DND-41 (cell line): ENCODE measurements at regions not wholly inside any gene's neighbourhood (a gene's known extent, or its start where the extent isn't known, plus 50 kb on each side); places are given as distances from the start of the nearest gene placed in this dataset.

ENCODE experiments used
- ATAC-seq: fragments of 200-7000 bp; cut with Tn5 transposase; 3 replicates; pipeline ENCODE4 v1.9.1; 2021; ENCODE audit warnings: low read depth; ENCODE audit not compliant: insufficient read depth
- DNase-seq: peaks from one replicate; pipeline ENCODE4 v3.0.0-alpha.2; 2020
- H2AFZ ChIP-seq: 2 replicates; pipeline ENCODE4 v1.6.0; 2012; ENCODE audit warnings: low read depth, low read length
- H3K27ac ChIP-seq: 2 replicates; pipeline ENCODE4 v1.5.1; 2012; ENCODE audit warnings: low read length, inconsistent platforms
- H3K27me3 ChIP-seq: fragments of 200-600 bp; sonication (generic); 2 replicates; pipeline ENCODE4 v1.6.0; 2012; ENCODE audit warnings: low read length, mild to moderate bottlenecking, inconsistent platforms; ENCODE audit not compliant: insufficient read depth, poor library complexity
- H3K36me3 ChIP-seq: 2 replicates; pipeline ENCODE4 v1.5.1; 2012; ENCODE audit warnings: low read length, inconsistent platforms; ENCODE audit not compliant: insufficient read depth
- H3K4me1 ChIP-seq: 2 replicates; pipeline ENCODE4 v1.5.1; 2012; ENCODE audit warnings: mild to moderate bottlenecking, low read length; ENCODE audit not compliant: insufficient read depth
- H3K4me2 ChIP-seq: 2 replicates; pipeline ENCODE4 v1.6.0; 2012; ENCODE audit warnings: mild to moderate bottlenecking, moderate library complexity, low read length, inconsistent platforms; ENCODE audit not compliant: insufficient read depth
- H3K4me3 ChIP-seq, 2 experiments: fragments of 200-600 bp in 1 of 2; shearing (Covaris generic) in 1 of 2; 2 replicates each; pipeline ENCODE4 v1.5.1; 2012 to 2016; ENCODE audit warnings: inconsistent platforms in 2 of 2, low read length in 2 of 2, mild to moderate bottlenecking in 2 of 2, low read depth in 1 of 2, moderate library complexity in 1 of 2
- H3K79me2 ChIP-seq: 2 replicates; pipeline ENCODE4 v1.6.0; 2012; ENCODE audit warnings: low read length, inconsistent platforms; ENCODE audit not compliant: insufficient read depth
- H3K9ac ChIP-seq: 2 replicates; pipeline ENCODE4 v1.6.0; 2012; ENCODE audit warnings: low read depth, mild to moderate bottlenecking, inconsistent platforms, low read length, moderate library complexity
- H3K9me3 ChIP-seq: 2 replicates; pipeline ENCODE4 v1.5.1; 2012; ENCODE audit warnings: low read length, moderate library complexity, mild to moderate bottlenecking, inconsistent platforms; ENCODE audit not compliant: insufficient read depth, severe bottlenecking
- H4K20me1 ChIP-seq: 2 replicates; pipeline ENCODE4 v1.6.0; 2012; ENCODE audit warnings: low read length; ENCODE audit not compliant: insufficient read depth
- CTCF ChIP-seq: IDR thresholded peaks from 2 replicates; pipeline ENCODE4 v1.5.1; 2012; ENCODE audit warnings: borderline replicate concordance, low read length, moderate library complexity, mild to moderate bottlenecking; ENCODE audit not compliant: poor library complexity, severe bottlenecking; ENCODE audit errors: extremely low read depth
- EZH2 ChIP-seq: IDR thresholded peaks from 3 replicates; pipeline ENCODE4 v1.6.1; 2012; ENCODE audit warnings: borderline replicate concordance, low read depth, mild to moderate bottlenecking, moderate library complexity, low read length, inconsistent platforms; ENCODE audit not compliant: severe bottlenecking

GRCh38 chr2:34724107-34724506, 1125.0 kb upstream of the FAM98A start:
- Histone ChIP-seq H3K36me3 (no peaks in the 10 kb centered on the region), H3K9me3 (no peaks in the 10 kb centered on the region), H3K9ac (no peak overlapping the region), H3K27ac (no peak overlapping the region), H2AFZ (no peak overlapping the region), H4K20me1 (no peaks in the 10 kb centered on the region), H3K4me3 (no peak overlapping the region), H3K27me3 (no peaks in the 10 kb centered on the region), H3K4me1 (no peaks in the 10 kb centered on the region), H3K79me2 (no peaks in the 10 kb centered on the region), H3K4me2 (no peak overlapping the region)
- ATAC-seq, result no peak
- DNase-seq, result no peak
- TF ChIP-seq CTCF (no peak), EZH2 (no peak)

- Histone ChIP-seq H3K36me3 (no peaks in the 10 kb centered on the region), H4K20me1 (no peaks in the 10 kb centered on the region), H3K4me1 (no peaks in the 10 kb centered on the region), H3K9me3 (no peaks in the 10 kb centered on the region), H2AFZ (no peak overlapping the region), H3K27me3 (no peaks in the 10 kb centered on the region), H3K79me2 (no peaks in the 10 kb centered on the region), H3K27ac (no peak overlapping the region), H3K4me2 (no peak overlapping the region), H3K4me3 (no peak overlapping the region), H3K9ac (no peak overlapping the region)
- ATAC-seq, result no peak
- no peak for TF ChIP-seq EZH2
- no peak for TF ChIP-seq CTCF
- DNase-seq, result no peak
Measured at GRCh38 chr2:34723683-34724082, 1124.6 kb upstream of the FAM98A start.

GRCh38 chr2:34719206-34719605, 1120.1 kb upstream of the FAM98A start:
- H3K9ac ChIP-seq, result no peak overlapping the region
- H3K79me2 ChIP-seq, result no peaks in the 10 kb centered on the region
- H3K9me3 ChIP-seq, result no peaks in the 10 kb centered on the region
- DNase-seq (no peak), ATAC-seq (no peak)
- no peaks in the 10 kb centered on the region for H3K4me1 ChIP-seq
- H3K4me3 ChIP-seq, result no peak overlapping the region
- H3K36me3 ChIP-seq, result no peaks in the 10 kb centered on the region
- H4K20me1 ChIP-seq, result no peaks in the 10 kb centered on the region
- no peak overlapping the region for H2AFZ ChIP-seq
- no peak overlapping the region for H3K27ac ChIP-seq
- no peaks in the 10 kb centered on the region for H3K27me3 ChIP-seq
- TF ChIP-seq CTCF (no peak), EZH2 (no peak)
- H3K4me2 ChIP-seq, result no peak overlapping the region
